Stomach (tissue), 4 donors: ENCODE measurements at regions not wholly inside any gene's neighbourhood (a gene's known extent, or its start where the extent isn't known, plus 50 kb on each side); places are given as distances from the start of the nearest gene placed in this dataset.

Experiments used
- EP300 ChIP-seq: sonication (generic); formaldehyde crosslinking; IDR thresholded peaks from one replicate; pipeline ENCODE4 v1.6.1; 2017; ENCODE audit warnings: antibody characterized with exemption
- POLR2A ChIP-seq, 4 donors: fragments of 450-650 bp; IDR thresholded peaks; one replicate each; pipeline ENCODE4 v1.6.1; 2016; ENCODE audit warnings: antibody characterized with exemption in 4 of 4, control low read depth in 2 of 4, mild to moderate bottlenecking in 1 of 4, moderate library complexity in 1 of 4
- POLR2AphosphoS5 ChIP-seq, 3 donors: sonication (generic); formaldehyde crosslinking; IDR thresholded peaks; one replicate each; pipeline ENCODE4 v1.6.1; 2016; ENCODE audit warnings: antibody characterized with exemption in 3 of 3
- TF ChIP-seq, protein P1 (sequence below), 7 experiments: fragments of 450-650 bp in 4 of 7; fragments of 200-600 bp in 3 of 7; sonication (generic) in 3 of 7; IDR thresholded peaks; one replicate each; pipeline ENCODE4 v1.5.1; 2016 to 2019; ENCODE audit warnings: antibody characterized with exemption in 7 of 7, control low read depth in 2 of 7, mild to moderate bottlenecking in 1 of 7

- TF ChIP-seq, protein P1, sequence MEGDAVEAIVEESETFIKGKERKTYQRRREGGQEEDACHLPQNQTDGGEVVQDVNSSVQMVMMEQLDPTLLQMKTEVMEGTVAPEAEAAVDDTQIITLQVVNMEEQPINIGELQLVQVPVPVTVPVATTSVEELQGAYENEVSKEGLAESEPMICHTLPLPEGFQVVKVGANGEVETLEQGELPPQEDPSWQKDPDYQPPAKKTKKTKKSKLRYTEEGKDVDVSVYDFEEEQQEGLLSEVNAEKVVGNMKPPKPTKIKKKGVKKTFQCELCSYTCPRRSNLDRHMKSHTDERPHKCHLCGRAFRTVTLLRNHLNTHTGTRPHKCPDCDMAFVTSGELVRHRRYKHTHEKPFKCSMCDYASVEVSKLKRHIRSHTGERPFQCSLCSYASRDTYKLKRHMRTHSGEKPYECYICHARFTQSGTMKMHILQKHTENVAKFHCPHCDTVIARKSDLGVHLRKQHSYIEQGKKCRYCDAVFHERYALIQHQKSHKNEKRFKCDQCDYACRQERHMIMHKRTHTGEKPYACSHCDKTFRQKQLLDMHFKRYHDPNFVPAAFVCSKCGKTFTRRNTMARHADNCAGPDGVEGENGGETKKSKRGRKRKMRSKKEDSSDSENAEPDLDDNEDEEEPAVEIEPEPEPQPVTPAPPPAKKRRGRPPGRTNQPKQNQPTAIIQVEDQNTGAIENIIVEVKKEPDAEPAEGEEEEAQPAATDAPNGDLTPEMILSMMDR (IDR thresholded peaks at IDR 0.05): no peak
- no peak for TF ChIP-seq EP300
- no peak for TF ChIP-seq POLR2AphosphoS5 (IDR thresholded peaks at IDR 0.05)
- TF ChIP-seq POLR2A (IDR thresholded peaks at IDR 0.05): no peak
Measured at GRCh38 chr3:127395663-127396355, 108.0 kb upstream of the PRR20G start.
